ENCODE measurements at regions not wholly inside any gene's neighbourhood (a gene's known extent, or its start where the extent isn't known, plus 50 kb on each side); places are given as distances from the start of the nearest gene placed in this dataset.
"Not testable (repeated sequence)": the region's sequence is repeated elsewhere in the genome, so short reads cannot be mapped to it uniquely, and the experiment has no call there.

DNA sequence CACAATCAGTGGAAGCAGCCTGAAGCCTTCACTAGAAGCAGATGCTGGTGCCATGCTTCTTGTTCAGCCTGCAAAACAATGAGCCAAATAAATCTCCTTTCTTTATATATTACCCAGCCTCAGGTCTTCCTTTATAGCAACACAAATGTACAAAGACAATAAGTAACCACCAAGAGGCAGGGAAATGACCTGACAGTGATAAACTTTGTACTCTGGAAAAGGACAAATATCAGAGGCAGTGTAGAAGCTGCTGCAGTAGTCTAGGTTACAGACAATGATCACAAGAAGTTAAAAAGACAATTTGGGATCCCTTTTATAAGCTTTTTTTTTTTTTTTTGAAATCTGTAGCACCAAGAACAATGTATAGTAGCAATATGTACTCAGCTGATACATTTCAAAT, 760.3 kb downstream of the TTLL7 start:
- not testable (repeated sequence) for H3K4me3 ChIP-seq (ENCODE audit: low read length); DNase-seq (ENCODE audit: low read depth)

DNA sequence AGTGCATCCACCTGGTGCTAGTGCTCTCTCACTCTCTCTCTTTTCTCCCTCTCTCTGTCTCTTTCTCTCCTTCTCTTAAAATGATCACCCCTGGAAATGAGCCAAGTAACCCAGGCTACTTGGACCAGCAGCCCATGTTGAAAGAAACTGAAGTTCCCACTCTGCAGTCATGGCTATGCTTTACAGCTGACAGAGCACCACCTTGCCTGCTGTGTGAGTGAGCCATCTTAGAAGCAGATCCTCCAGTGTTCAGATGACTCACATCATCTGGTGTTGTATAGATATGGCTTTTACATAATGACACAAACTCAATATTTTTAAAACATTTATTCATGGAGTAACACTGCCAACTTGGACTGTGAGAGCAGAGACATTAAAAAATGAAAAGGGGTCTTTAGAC, 779.1 kb downstream of the TTLL7 start:
- not testable (repeated sequence) for DNase-seq (ENCODE audit: low read depth); H3K4me3 ChIP-seq (ENCODE audit: low read length)

DNA sequence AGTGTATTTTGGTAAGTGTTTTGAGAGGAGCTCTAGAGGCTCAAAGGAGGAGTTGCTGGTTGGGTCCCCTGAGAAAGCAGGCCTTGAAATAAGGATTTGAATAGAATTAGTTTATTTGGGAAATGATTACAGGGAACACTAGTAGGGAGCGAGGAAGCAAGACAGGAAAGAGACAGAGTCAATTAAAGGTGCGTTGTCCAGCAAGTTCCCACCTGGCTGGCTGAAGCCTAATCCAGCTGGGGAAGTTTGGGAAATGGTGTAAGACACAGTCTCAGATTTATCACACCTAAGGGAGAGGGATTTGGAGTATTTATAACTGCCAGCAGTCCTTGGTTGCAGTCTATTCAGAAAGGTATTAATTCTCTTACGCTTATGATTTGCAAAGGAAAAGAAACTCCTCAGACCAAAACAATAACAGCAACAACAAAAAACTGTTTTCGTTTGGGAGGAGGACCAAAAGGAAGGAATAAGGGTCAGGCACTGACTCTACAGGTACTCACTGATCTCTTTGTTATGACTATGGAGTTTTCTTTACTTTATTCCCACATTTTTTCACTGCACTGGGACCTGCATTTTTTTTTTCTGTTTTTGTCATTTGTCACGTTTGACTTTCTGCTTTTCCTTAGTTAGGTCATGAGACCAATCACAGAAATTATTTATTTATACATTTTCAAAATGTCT, 780.8 kb downstream of the TTLL7 start:
- not testable (repeated sequence) for H3K4me3 ChIP-seq (ENCODE audit: low read length); DNase-seq (ENCODE audit: low read depth)

DNA sequence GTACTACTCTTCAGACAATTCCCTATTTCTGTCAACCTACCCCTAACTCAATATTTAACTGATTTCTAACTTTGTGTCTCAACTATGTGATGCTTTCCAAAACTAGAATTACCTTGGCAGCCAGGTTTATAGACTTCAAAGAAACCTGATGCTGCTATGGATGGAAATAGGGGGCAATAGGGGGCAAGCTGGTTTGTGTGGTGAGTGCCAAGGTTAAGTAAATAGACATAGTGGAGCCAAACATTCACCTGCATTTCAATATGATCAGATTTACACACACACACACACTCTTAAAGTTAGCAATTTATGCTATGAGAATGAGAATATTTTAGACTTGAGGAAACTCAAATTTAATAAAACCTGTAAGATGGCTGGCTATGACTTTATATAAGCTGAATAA, 784.6 kb downstream of the TTLL7 start:
- not testable (repeated sequence) for H3K4me3 ChIP-seq (ENCODE audit: low read length); DNase-seq (ENCODE audit: low read depth)

DNA sequence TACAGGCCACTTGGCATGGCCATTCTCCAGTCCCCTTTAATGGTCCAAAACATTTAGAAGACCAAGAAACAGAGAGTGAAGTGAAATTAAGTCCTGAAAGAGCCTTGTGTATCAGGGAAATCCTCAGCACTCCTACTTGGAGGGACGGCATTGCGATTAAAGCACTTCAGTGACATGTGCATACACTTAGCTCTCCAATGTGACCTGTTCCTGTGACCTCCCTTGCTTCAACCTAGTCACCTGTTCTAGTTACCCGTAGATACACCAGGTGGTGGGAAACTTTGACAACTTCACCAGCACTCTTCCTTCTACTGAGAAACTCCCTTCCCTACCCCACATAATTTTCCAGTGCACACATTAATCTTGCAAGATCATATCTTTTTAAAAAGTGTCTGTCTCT, 785.3 kb downstream of the TTLL7 start:
- H3K4me3 ChIP-seq (ENCODE audit: low read length); DNase-seq (ENCODE audit: low read depth): not testable (repeated sequence)

DNA sequence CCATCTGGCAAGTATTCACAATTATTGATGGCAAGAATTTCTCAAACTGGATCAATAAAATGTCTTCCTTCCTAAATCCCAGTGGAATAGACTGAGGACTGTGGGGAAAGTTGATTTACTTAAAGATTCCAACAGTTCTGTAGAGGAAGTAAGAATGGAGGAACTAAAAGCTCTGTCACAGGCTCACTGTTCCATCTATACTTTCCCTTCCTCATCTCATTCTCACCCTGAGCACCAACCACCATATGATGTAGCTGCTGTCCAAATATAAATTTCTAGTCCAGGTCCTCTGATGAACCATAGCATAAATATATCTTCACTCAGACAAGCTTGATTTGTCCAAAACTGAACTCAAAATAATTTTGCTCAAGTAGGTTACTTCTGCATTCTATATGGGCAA, 786.9 kb downstream of the TTLL7 start:
- DNase-seq (ENCODE audit: low read depth); H3K4me3 ChIP-seq (ENCODE audit: low read length): not testable (repeated sequence)

DNA sequence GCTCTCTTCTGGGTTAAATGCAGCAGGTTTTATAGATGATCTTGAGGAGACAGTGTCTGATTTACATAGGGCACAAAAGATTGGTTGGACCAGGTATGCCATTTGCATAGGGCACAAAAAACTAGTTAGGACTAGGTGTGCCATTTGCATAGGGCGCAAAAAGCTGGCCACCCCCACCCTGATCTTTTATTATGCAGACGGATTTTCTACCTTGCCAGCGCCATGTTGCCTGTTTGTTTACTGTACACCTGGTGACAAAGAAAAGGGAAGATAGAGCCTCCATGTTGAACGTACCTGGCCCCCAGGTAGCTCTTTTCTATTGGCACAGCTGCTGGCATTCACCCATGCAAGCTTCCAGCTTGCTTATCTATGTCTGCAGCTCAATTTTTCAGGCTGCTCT, 790.4 kb downstream of the TTLL7 start:
- H3K4me3 ChIP-seq (ENCODE audit: low read length); DNase-seq (ENCODE audit: low read depth): not testable (repeated sequence)

DNA sequence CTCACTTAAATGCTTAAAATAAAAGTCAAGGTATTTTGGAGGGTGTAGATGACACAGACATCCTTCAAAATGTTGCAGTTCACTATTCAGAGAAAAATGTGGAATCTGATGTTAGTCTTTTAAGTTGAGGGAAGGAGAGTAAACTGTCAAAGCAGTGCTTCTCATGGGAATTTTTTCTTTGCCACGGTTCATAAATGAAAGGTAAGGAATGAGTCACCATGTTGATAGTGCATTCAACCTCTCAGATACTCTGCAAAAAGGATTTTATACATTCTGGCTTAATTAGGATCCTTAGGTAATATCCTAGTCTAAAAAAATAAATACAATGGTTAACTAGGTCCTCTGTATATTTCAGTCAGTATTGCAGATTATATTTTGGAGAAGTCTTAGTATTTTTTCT, 804.3 kb downstream of the TTLL7 start:
- H3K4me3 ChIP-seq (ENCODE audit: low read length); DNase-seq (ENCODE audit: low read depth): not testable (repeated sequence)

DNA sequence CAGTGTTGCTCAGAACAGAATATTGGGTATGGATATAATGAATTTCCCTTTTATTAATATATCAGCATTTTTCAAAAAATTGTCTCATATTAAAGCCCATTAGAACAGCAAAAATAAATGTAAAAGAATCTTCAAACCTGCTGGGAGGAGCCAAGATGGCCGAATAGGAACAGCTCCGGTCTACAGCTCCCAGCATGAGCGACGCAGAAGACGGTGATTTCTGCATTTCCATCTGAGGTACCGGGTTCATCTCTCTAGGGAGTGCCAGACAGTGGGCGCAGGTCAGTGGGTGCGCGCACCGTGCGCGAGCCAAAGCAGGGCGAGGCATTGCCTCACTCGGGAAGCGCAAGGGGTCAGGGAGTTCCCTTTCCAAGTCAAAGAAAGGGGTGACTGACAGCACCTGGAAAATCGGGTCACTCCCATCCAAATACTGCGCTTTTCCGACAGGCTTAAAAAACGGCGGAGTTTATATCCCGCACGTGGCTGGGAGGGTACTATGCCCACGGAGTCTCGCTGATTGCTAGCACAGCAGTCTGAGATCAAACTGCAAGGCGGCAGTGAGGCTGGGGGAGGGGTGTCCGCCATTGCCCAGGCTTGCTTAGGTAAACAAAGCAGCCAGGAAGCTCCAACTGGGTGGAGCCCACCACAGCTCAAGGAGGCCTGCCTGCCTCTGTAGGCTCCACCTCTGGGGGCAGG, 816.8 kb downstream of the TTLL7 start:
- DNase-seq (ENCODE audit: low read depth), result not testable (repeated sequence)

DNA sequence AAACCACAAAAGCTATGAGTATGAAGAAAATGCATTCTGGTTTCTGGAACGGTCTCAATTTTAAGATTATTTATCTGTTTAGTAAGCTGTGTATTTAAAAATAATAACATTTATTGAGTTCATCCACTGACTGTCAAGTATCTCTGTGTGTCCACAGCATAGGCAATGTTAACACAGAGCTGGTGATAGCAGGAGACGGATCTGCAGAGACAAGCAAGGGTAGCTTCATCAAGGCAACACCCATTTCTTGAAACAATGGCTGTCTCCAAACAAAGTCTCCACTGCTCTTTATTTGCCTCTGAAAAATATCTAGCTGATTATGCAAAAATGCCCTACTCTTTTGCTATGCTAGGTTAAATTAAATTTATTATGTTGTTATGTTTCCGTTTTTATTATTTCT, 818.3 kb downstream of the TTLL7 start:
- H3K4me3 ChIP-seq (ENCODE audit: low read length); DNase-seq (ENCODE audit: low read depth): not testable (repeated sequence)

More for the DNA sequence above, 816.8 kb downstream of the TTLL7 start:
- not testable (repeated sequence) for H3K4me3 ChIP-seq (ENCODE audit: low read length)

DNA sequence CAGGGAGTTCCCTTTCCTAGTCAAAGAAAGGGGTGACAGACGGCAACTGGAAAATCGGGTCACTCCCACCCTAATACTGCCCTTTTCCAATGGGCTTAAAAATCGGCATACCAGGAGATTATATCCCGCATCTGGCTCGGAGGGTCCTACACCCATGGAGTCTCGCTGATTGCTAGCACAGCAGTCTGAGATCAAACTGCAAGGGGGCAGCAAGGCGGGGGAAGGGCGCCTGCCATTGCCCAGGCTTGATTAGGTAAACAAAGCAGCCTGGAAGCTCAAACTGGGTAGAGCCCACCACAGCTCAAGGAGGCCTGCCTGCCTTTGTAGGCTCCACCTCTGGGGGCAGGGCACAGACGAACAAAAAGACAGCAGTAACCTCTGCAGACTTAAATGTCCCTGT, 831.3 kb downstream of the TTLL7 start:
- H3K4me3 ChIP-seq (ENCODE audit: low read length); DNase-seq (ENCODE audit: low read depth): not testable (repeated sequence)

DNA sequence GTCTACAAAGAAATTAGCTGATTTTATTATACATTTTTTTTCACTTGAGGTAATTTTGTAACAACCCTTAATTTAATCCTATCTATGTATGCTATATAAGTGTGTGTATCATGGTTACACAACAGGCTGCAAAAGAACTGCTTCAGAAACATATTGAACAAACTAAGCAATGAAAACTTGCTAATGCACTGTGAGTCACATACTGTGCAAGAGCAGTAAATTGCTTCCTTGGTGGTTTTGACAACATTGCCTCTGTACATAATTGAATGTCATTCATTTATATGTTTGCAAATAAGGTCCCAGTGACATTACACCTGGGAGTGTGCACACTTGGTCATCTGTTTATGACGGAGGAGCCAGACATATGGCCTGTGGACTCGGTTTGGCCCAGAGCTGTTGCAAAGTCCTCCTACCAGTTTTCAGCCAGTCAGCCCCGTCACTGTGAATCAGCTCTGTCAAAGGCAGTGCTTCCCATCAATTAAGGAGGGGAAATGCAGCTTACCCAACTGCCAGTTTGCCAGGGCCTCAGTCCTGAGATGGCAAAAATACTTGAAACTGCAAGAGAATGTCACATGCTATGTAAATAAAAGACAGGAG, 835.0 kb downstream of the TTLL7 start:
- not testable (repeated sequence) for DNase-seq (ENCODE audit: low read depth); H3K4me3 ChIP-seq (ENCODE audit: low read length)

DNA sequence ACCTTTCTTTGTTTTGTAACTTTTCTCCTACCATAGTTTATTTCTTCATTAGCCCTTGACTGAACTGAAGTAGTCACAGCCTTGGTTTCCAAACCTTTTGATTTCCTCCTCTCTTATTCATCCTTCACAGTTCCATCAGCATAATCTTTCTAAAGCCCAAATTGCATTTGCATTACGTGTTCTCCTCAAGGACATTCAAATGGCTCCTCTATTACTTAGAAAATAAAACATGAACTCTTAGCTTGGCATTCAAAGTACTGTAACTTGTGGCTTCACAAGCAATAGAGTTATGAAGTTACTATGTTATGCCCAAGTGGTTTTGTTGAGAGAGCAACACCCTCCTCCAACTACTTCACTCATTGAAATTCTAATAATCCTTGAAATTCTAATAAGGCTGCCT, 840.0 kb downstream of the TTLL7 start:
- not testable (repeated sequence) for DNase-seq (ENCODE audit: low read depth)

DNA sequence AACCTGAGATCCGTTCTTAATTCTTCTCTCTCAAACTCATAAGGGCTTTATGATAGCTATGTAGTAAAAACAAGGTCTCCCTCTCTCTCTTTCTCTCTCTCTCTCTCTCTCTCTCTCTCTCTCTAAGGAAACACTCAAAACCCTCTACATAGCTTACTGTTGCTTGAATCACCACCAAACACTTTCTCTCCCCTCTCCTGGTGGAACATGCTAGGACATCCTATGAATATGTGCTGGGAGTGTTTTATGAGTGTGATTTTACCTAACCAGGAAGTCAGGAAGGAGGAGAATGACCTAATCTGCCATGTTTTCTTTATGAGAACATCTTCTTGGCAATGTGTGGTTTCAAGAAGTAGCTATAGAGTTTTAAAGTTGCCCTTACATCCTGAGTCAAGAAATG, 844.6 kb downstream of the TTLL7 start:
- not testable (repeated sequence) for H3K4me3 ChIP-seq (ENCODE audit: low read length); DNase-seq (ENCODE audit: low read depth)

More for the DNA sequence above, 840.0 kb downstream of the TTLL7 start:
- not testable (repeated sequence) for H3K4me3 ChIP-seq (ENCODE audit: low read length)

DNA sequence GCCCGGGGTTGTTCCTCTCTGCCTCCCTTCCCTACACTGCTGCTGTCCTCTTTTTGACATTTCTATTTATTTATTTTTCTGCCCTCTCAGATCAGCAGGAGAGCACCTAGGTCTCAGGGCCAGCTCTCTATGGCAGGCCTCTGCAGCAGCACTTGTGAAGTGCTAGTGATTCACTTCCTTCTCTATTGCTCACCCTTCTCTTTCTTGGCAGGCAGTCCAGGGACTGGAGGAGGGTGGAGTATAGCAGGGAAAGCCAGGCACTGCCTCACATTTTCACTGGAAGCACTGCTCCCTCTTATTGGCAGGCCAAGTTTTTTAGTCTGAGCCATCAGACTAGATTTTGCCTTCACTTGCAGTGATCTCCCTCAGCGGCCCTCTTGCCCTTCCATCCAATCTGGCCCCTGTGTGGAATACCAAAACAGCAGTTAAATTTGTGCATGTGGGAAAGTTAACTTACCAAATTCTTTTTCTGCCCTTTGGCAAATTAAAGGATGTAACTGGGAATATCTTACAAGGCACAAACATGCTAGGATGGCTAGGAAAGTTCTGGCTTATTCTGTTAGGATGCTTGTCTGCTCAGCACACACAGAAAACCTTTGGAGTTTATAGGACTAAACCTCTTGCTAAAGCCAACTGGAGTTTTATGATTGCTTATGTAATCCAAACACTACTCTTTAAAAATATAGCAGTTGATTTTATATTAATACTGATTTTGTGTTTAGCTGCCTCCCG, 847.6 kb downstream of the TTLL7 start:
- not testable (repeated sequence) for H3K4me3 ChIP-seq (ENCODE audit: low read length)
- DNase-seq (ENCODE audit: low read depth), result peak; percentile 29

DNA sequence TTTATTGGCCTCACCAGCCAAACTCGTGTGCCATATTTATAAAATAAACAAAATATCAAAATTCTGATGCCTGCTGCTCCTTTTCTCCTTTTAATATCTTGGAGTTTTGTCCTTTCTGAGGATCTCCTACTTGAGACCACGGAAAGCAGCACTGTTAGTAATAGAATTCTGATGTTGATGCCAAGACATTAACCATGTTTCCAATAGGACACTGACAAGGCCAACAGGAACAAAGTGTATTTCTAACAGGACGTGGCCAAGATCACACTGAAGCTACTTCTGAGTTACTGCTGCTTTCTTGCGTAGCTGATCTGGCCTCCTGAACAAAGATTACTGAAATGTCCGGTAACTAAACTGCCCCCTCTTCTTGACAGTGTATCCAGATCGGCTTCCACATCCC, 848.5 kb downstream of the TTLL7 start:
- not testable (repeated sequence) for DNase-seq (ENCODE audit: low read depth); H3K4me3 ChIP-seq (ENCODE audit: low read length)

DNA sequence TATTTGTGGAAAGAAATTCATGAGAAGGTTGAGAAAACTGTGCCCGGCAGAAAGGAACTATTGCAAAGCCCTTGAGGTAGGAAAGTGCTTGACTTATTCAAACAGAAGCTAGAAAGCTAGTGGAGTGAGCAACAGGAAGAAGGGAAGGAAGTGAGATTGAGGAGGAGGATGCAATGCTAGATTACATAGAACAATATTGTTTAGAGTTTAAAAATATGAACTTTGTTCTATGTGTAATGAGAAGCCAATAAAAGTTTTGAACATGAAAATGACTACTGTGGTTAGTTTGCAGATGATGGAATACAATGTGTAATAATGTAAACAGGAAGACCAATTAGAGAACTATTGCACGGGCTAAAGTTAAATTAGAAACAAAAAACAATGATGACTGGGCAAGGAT, 853.1 kb downstream of the TTLL7 start:
- not testable (repeated sequence) for DNase-seq (ENCODE audit: low read depth); H3K4me3 ChIP-seq (ENCODE audit: low read length)

DNA sequence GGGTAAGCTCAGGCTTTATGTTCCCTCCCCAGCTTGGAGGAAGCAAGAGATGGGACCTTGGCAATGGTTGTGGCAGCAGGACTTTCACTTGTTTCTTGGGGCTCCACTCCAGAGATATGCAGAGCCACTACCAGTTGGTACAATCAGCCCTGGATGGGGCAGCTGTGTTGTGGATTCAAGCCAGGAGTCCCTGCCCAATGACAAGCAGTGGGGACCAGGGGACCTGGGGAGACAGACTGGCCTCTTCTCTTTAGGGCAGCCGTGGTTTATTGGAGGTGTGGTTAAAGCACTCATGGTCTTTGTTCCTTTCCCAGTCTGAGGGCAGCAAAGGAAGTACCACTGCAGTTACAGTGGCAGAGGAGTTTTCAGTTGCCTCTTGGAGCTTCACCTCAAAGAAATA, 856.1 kb downstream of the TTLL7 start:
- not testable (repeated sequence) for DNase-seq (ENCODE audit: low read depth); H3K4me3 ChIP-seq (ENCODE audit: low read length)

DNA sequence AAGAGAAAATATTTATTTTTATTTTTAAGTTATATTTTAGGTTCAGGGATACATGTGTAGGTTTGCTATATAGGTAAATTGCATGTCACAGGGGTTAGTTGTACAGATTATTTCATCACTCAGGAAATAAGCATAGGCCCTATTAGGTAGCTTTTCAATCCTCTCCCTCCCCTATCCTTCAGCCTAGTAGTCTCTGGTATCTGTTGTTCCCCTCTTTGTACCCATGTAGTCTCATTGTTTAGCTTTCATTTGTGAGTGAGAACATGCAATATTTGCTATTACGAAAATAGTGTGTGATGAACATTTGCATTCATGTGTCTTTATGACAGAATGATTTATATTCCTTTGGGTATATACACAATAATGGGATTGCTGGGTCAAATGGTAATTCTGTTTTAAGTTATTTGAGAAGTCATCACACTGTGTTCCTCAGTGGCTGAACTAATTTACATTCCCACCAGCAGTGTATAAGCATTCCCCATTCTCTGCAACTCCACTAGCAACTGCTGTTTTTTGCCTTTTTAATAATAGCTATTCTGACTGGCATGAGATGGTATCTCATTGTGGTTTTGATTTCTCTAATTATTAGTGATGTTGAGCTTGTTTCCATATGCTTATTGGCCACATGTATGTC, 863.3 kb downstream of the TTLL7 start:
- H3K4me3 ChIP-seq (ENCODE audit: low read length); DNase-seq (ENCODE audit: low read depth): not testable (repeated sequence)

Measured in retinal pigment epithelial cell (primary cell).